ENCODE measurements at regions not wholly inside any gene's neighbourhood (a gene's known extent, or its start where the extent isn't known, plus 50 kb on each side); places are given as distances from the start of the nearest gene placed in this dataset.

GRCh38 chr7:10268034-10268433, 705.6 kb upstream of the PHF14 start:
- no peak for DNase-seq (ENCODE audit: low read depth in 2 of 2)
- H3K4me3 ChIP-seq (replicated peaks in 1 of 2; ENCODE audit: low read depth in 2 of 2, low read length in 2 of 2), result no peak overlapping the region
- TF ChIP-seq, protein P1, sequence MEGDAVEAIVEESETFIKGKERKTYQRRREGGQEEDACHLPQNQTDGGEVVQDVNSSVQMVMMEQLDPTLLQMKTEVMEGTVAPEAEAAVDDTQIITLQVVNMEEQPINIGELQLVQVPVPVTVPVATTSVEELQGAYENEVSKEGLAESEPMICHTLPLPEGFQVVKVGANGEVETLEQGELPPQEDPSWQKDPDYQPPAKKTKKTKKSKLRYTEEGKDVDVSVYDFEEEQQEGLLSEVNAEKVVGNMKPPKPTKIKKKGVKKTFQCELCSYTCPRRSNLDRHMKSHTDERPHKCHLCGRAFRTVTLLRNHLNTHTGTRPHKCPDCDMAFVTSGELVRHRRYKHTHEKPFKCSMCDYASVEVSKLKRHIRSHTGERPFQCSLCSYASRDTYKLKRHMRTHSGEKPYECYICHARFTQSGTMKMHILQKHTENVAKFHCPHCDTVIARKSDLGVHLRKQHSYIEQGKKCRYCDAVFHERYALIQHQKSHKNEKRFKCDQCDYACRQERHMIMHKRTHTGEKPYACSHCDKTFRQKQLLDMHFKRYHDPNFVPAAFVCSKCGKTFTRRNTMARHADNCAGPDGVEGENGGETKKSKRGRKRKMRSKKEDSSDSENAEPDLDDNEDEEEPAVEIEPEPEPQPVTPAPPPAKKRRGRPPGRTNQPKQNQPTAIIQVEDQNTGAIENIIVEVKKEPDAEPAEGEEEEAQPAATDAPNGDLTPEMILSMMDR (IDR thresholded peaks at IDR 0.05; ENCODE audit: low read depth, low read length), result no peak

- no peak for DNase-seq (ENCODE audit: low read depth in 2 of 2)
- TF ChIP-seq, protein P1 (IDR thresholded peaks at IDR 0.05; ENCODE audit: low read depth, low read length), result no peak
- H3K4me3 ChIP-seq (replicated peaks in 1 of 2; ENCODE audit: low read depth in 2 of 2, low read length in 2 of 2), result no peak overlapping the region
Observed at GRCh38 chr7:10282909-10283308, 690.8 kb upstream of the PHF14 start.

DNA sequence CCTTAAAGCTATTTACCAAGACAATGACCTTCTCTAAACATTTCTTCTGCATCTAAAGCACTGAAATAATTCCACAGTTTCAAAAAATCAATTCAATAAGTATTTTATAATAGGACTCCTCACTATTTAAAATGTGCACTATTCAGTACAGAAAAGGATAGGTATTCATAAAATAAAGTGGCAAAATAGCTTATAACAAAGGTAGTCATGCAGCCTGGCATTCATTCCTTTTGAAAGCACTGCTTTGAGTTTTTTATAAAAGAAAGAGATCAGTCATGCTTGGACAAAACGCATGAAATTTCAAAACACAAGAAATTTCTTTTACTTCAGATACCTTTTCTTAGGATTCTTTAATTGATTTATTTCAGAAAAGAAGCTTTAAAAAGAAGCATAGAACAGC, 689.7 kb upstream of the PHF14 start:
- H3K4me3 ChIP-seq (replicated peaks in 1 of 2; ENCODE audit: low read depth in 2 of 2, low read length in 2 of 2), result no peak overlapping the region
- TF ChIP-seq, protein P1 (IDR thresholded peaks at IDR 0.05; ENCODE audit: low read depth, low read length), result no peak
- no peak for DNase-seq (ENCODE audit: low read depth in 2 of 2)

DNA sequence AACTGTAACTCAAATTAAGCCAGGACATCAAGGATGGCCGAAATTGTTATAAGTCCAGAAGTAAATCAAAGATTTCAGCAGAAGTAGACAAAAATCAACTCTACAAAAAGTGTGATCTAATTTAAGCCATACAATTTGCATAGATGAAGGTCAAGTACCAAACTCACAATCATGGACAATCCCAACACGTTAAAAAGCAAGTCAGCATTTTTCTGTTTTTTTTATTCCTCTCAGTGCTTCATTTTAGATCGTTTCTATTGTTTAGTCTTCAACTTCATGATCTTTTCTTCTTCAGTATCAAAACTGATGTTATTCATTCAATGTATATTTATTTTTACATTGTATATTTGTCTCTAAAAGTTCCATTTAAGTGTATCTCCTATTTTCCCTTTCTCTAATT, 674.3 kb upstream of the PHF14 start:
- H3K4me3 ChIP-seq (replicated peaks in 1 of 2; ENCODE audit: low read depth in 2 of 2, low read length in 2 of 2), result no peak overlapping the region
- DNase-seq (ENCODE audit: low read depth in 2 of 2), result no peak
- TF ChIP-seq, protein P1 (IDR thresholded peaks at IDR 0.05; ENCODE audit: low read depth, low read length), result no peak

- TF ChIP-seq, protein P1 (IDR thresholded peaks at IDR 0.05; ENCODE audit: low read depth, low read length), result no peak
- no peak overlapping the region for H3K4me3 ChIP-seq (replicated peaks in 1 of 2; ENCODE audit: low read depth in 2 of 2, low read length in 2 of 2)
- DNase-seq (ENCODE audit: low read depth in 2 of 2), result no peak
Observed at GRCh38 chr7:10300577-10300976, 673.1 kb upstream of the PHF14 start.

DNA sequence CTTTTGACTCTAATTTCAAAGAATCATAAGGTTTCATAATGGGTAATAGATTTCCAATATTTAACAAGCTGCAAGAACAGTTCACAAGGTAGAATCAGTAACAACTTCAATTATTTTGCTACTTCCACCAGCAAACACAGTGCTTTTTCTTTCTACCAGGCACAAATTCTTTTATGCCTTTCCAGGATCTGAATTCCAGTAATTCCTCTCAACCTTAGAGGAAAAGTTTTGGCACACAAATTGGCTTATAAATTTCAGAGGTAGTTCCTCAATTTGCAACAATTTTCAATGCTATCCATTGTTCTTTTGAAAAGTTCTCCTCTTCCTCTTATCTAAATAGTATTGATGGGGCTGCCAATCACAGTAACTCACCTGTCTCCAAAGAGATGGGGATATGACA, 665.4 kb upstream of the PHF14 start:
- DNase-seq (ENCODE audit: low read depth in 2 of 2), result no peak
- no peak overlapping the region for H3K4me3 ChIP-seq (replicated peaks in 1 of 2; ENCODE audit: low read depth in 2 of 2, low read length in 2 of 2)
- TF ChIP-seq, protein P1 (IDR thresholded peaks at IDR 0.05; ENCODE audit: low read depth, low read length), result no peak

DNA sequence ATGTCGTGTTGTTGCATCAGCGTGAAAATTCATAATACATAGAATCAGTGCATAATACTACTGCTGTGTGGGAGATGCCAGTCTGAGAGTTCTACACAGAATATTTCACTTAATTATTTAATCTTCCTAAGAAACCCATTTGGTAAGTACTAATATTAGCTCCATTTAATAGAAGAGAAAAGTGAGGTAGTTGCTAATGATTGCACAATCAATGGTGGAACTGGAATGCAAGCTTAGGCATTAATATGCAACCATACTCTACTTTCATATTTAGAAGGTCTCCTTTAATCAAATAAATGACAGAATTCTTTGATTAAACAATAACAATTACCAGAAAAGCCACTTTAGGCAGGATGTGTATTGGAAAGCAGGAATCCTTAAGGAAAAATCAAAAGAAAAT, 660.7 kb upstream of the PHF14 start:
- H3K4me3 ChIP-seq (replicated peaks in 1 of 2; ENCODE audit: low read depth in 2 of 2, low read length in 2 of 2), result no peak overlapping the region
- TF ChIP-seq, protein P1 (IDR thresholded peaks at IDR 0.05; ENCODE audit: low read depth, low read length), result no peak
- DNase-seq (ENCODE audit: low read depth in 2 of 2), result no peak

All from cardiac fibroblast (primary cell).